Esophagus squamous epithelium (tissue), 5 donors: ENCODE measurements at regions not wholly inside any gene's neighbourhood (a gene's known extent, or its start where the extent isn't known, plus 50 kb on each side); places are given as distances from the start of the nearest gene placed in this dataset.
A peak's percentile ranks its signal among the peaks of the same experiment; 100 is the strongest.

Source experiments
- DNase-seq: peaks from one replicate; lab custom pipeline; 2025; lab: John Stamatoyannopoulos, UW
- H3K27ac ChIP-seq, 4 donors: fragments of 200-600 bp; sonication (generic); one replicate each; pipeline ENCODE4 v1.5.1; 2016 to 2019; ENCODE audit warnings: mild to moderate bottlenecking in 1 of 4
- H3K27me3 ChIP-seq, 4 donors: fragments of 200-600 bp; sonication (generic); 1 replicate in 3 of 4; 2 replicates in 1 of 4; pipeline versions ENCODE4 v1.5.1 to v1.6.0; 2017 to 2021; ENCODE audit warnings: antibody characterized with exemption in 1 of 4
- H3K36me3 ChIP-seq, 3 donors: fragments of 200-600 bp; sonication (generic); one replicate each; pipeline ENCODE4 v1.5.1; 2016 to 2019
- H3K4me1 ChIP-seq, 3 donors: fragments of 200-600 bp; sonication (generic); one replicate each; pipeline ENCODE4 v1.5.1; 2017 to 2019
- H3K4me3 ChIP-seq, 4 donors: fragments of 200-600 bp; sonication (generic); 1 replicate in 3 of 4; 2 replicates in 1 of 4; pipeline ENCODE4 v1.5.1; 2016 to 2019; ENCODE audit warnings: mild to moderate bottlenecking in 2 of 4, moderate library complexity in 1 of 4
- H3K9me3 ChIP-seq, 3 donors: fragments of 200-600 bp; sonication (generic); one replicate each; pipeline ENCODE4 v1.5.1; 2016 to 2019
- POLR2A ChIP-seq, 4 donors: fragments of 450-650 bp; IDR thresholded peaks; one replicate each; pipeline ENCODE4 v1.6.1; 2017; ENCODE audit warnings: antibody characterized with exemption in 4 of 4, mild to moderate bottlenecking in 4 of 4, moderate library complexity in 3 of 4
- WGBS, 2 donors: methylation state at CpG; one replicate each; pipeline ENCODE4 v1.1.5; 2018; 5-methylcytosine and 5-hydroxymethylcytosine counted together
- intact Hi-C: fragments of 100-400 bp; cut with DNase I; formaldehyde crosslinking; loops from one replicate; pipeline ENCODE4 v1.15.0; 2022
- TF ChIP-seq, protein P1 (sequence below), 6 experiments: fragments of 450-650 bp in 4 of 6; fragments of 200-600 bp in 2 of 6; sonication (generic) in 2 of 6; IDR thresholded peaks; one replicate each; pipeline ENCODE4 v1.5.1; 2016 to 2019; ENCODE audit warnings: antibody characterized with exemption in 6 of 6, mild to moderate bottlenecking in 4 of 6, moderate library complexity in 4 of 6
- donor health status: DM: yes; HTN: yes; CAD: no.

DNA sequence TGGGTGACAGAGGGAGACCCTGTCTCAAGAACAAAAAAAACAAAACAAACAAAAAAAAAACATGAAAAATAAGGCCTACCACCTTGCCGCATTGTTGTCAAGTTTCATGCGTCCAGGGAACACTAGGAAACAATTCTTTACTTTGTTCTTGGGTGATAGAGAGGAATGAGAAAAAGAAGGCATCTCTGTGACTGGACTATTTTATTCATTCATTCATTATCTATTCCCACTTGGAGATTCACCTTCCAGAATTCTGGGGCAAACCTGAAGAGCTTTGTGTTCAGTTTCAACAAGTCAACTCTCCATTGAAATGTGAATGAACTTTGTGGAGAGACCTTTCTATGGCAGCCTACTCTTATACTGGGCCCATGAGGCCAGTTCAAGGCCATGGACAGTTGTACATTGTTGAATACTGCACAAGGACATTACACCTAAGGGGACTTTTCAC lies 88.5 kb upstream of the NDUFV2 start:
- no peaks in the 10 kb centered on the region for H3K9me3 ChIP-seq
- DNase-seq = no peak
- TF ChIP-seq POLR2A (IDR thresholded peaks at IDR 0.05) = no peak
- TF ChIP-seq, protein P1, sequence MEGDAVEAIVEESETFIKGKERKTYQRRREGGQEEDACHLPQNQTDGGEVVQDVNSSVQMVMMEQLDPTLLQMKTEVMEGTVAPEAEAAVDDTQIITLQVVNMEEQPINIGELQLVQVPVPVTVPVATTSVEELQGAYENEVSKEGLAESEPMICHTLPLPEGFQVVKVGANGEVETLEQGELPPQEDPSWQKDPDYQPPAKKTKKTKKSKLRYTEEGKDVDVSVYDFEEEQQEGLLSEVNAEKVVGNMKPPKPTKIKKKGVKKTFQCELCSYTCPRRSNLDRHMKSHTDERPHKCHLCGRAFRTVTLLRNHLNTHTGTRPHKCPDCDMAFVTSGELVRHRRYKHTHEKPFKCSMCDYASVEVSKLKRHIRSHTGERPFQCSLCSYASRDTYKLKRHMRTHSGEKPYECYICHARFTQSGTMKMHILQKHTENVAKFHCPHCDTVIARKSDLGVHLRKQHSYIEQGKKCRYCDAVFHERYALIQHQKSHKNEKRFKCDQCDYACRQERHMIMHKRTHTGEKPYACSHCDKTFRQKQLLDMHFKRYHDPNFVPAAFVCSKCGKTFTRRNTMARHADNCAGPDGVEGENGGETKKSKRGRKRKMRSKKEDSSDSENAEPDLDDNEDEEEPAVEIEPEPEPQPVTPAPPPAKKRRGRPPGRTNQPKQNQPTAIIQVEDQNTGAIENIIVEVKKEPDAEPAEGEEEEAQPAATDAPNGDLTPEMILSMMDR (IDR thresholded peaks at IDR 0.05) = no peak
- H3K36me3 ChIP-seq = no peaks in the 10 kb centered on the region
- H3K4me1 ChIP-seq = peaks cover 13 to 23% (median 21%) of the 10 kb centered on the region in 3 donors
- intact Hi-C loops = no loop called here
- H3K27ac ChIP-seq = no peak overlapping the region
- no peaks in the 10 kb centered on the region for H3K27me3 ChIP-seq
- no peak overlapping the region for H3K4me3 ChIP-seq
- WGBS, 2 donors = 92 to 100% methylated on average over 2 of the region's 2 CpGs

DNA sequence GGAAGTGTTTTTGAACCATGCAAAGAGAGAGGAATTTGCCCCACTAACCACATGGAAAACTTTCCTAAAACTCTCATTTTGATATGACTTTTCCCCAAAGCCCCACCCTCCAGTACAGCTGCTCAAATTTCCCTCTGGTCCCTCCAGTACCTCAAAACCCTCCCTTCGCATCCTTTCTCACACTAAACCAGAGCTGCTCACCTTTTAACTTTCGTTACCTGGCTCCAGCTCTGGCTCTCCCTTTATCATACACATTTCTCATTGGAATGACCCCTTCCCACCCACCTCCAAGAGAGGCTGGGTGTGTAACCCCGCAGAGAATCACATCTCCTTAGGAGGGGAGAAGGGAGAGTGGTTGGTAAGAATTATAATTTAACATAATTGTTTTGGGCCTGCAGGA lies 86.8 kb upstream of the NDUFV2 start:
- Histone ChIP-seq H3K27ac (no peak overlapping the region), H3K36me3 (no peaks in the 10 kb centered on the region), H3K27me3 (no peaks in the 10 kb centered on the region), H3K4me3 (no peak overlapping the region), H3K9me3 (no peaks in the 10 kb centered on the region), H3K4me1 (peaks cover 13 to 23% (median 21%) of the 10 kb centered on the region in 3 donors)
- intact Hi-C loops = no loop called here
- no peak for DNase-seq
- TF ChIP-seq, protein P1 (IDR thresholded peaks at IDR 0.05) = no peak
- no peak for TF ChIP-seq POLR2A (IDR thresholded peaks at IDR 0.05)
- WGBS, 2 donors = 96 to 100% methylated on average over 2 to 3 of the region's 3 CpGs

- Histone ChIP-seq H3K36me3 (no peaks in the 10 kb centered on the region), H3K27me3 (no peaks in the 10 kb centered on the region), H3K27ac (peak overlapping the region; percentile 84 to 92 (median 86)), H3K4me1 (peaks cover 13 to 23% (median 21%) of the 10 kb centered on the region in 3 donors), H3K9me3 (no peaks in the 10 kb centered on the region), H3K4me3 (peak overlapping the region; percentile 11 to 60 (median 34))
- no peak for DNase-seq
- 41 to 49% methylated on average over 4 to 5 of the region's 16 CpGs for WGBS, 2 donors
- TF ChIP-seq, protein P1 (IDR thresholded peaks at IDR 0.05) = no peak
- no peak for TF ChIP-seq POLR2A (IDR thresholded peaks at IDR 0.05)
- intact Hi-C loops = no loop called here
These were observed 85.8 kb upstream of the NDUFV2 start for GRCh38 chr18:9016633-9017166.

DNA sequence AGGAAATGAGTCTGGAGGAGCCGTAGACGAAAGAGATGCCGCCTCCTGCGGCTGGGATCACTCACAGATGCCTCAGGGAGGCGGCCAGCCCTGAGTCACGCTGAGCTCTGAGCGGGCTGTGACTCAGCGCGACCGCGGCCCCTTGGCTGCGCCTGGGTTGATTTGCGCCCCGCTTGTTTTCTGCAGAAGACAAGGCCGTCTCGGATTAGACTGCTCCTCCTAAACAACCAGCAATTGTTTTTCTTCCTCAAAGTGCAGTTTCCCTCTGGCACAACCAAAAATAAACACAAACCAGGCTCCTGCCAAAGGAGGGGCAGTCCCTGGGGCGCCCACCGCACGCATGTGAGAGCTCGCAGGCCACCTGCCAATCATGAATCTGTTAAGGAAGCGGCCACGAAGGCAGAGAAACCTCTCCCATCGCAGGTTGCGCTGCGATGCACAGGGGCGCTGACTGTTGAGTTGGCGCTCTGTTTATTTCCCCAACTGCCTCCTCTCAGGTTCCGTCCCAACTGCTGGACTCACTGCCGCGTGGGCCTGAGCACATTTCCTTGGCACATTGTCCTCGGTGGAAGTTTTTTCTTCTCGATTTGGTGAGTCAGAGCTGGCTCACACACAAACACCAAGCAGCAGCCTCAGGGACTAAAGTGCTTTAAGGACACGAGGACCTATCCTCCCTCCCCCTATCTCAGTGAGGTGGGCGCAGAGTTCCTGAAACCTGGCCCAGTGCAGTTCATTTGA lies 85.2 kb upstream of the NDUFV2 start:
- H3K4me1 ChIP-seq = peaks cover 13 to 25% (median 21%) of the 10 kb centered on the region in 3 donors
- H3K9me3 ChIP-seq = no peaks in the 10 kb centered on the region
- no peaks in the 10 kb centered on the region for H3K27me3 ChIP-seq
- 4 to 6% methylated on average over 9 to 21 of the region's 34 CpGs for WGBS, 2 donors
- DNase-seq = peak; percentile 17
- H3K27ac ChIP-seq = peak overlapping the region; percentile 84 to 92 (median 86)
- no peak for TF ChIP-seq POLR2A (IDR thresholded peaks at IDR 0.05)
- intact Hi-C loops = no loop called here
- H3K4me3 ChIP-seq = peak overlapping the region; percentile 11 to 60 (median 34)
- H3K36me3 ChIP-seq = no peaks in the 10 kb centered on the region

- H3K4me1 ChIP-seq = peaks cover 13 to 30% (median 21%) of the 10 kb centered on the region in 3 donors
- H3K27me3 ChIP-seq = no peaks in the 10 kb centered on the region
- peak overlapping the region; percentile 84 to 92 (median 86) for H3K27ac ChIP-seq
- no peaks in the 10 kb centered on the region for H3K9me3 ChIP-seq
- DNase-seq = no peak
- no peak for TF ChIP-seq POLR2A (IDR thresholded peaks at IDR 0.05)
- TF ChIP-seq, protein P1 (IDR thresholded peaks at IDR 0.05) = no peak
- H3K4me3 ChIP-seq = peak overlapping the region in 1 of 4 donors; percentile 60
- intact Hi-C loops = no loop called here
- no peaks in the 10 kb centered on the region for H3K36me3 ChIP-seq
- 30 to 33% methylated on average over 4 to 6 of the region's 6 CpGs for WGBS, 2 donors
These were observed 84.6 kb upstream of the NDUFV2 start for GRCh38 chr18:9017905-9018227.
